Heart right ventricle (tissue), 16 donors: ENCODE measurements at regions not wholly inside any gene's neighbourhood (a gene's known extent, or its start where the extent isn't known, plus 50 kb on each side); places are given as distances from the start of the nearest gene placed in this dataset.

Source experiments
- ATAC-seq, 8 donors: fragments of 200-7000 bp; cut with Tn5 transposase; one replicate each; pipeline ENCODE4 v1.9.1; 2020; ENCODE audit warnings: mild to moderate bottlenecking in 8 of 8, moderate library complexity in 8 of 8, moderate number of reproducible peaks in 1 of 8
- DNase-seq, 2 donors: peaks; one replicate each; pipeline ENCODE4 v3.0.0-alpha.2; 2020
- H3K27ac ChIP-seq, 10 donors: fragments of 200-600 bp; sonication (generic) in 2 of 10; one replicate each; pipeline versions ENCODE4 v1.5.0 to v1.8.0; 2020 to 2022; ENCODE audit warnings: mild to moderate bottlenecking in 3 of 10
- H3K27me3 ChIP-seq, 7 donors: fragments of 200-600 bp; one replicate each; pipeline ENCODE4 v1.8.0; 2021 to 2022; ENCODE audit warnings: mild to moderate bottlenecking in 2 of 7
- H3K36me3 ChIP-seq, 9 donors: fragments of 200-600 bp; sonication (generic) in 1 of 9; one replicate each; pipeline versions ENCODE4 v1.5.0 to v1.8.0; 2020 to 2022; ENCODE audit warnings: mild to moderate bottlenecking in 2 of 9
- H3K4me1 ChIP-seq, 9 donors: fragments of 200-600 bp; sonication (generic) in 1 of 9; one replicate each; pipeline versions ENCODE4 v1.5.0 to v1.8.0; 2020 to 2022; ENCODE audit warnings: mild to moderate bottlenecking in 4 of 9
- H3K4me3 ChIP-seq, 10 donors: fragments of 200-600 bp; sonication (generic) in 2 of 10; one replicate each; pipeline versions ENCODE4 v1.5.0 to v1.8.0; 2020 to 2022; ENCODE audit warnings: mild to moderate bottlenecking in 7 of 10, moderate library complexity in 2 of 10
- H3K9me3 ChIP-seq, 11 donors: fragments of 200-600 bp in 10 of 11; sonication (generic) in 2 of 11; one replicate each; pipeline versions ENCODE4 v1.5.0 to v1.8.0; 2013 to 2022; ENCODE audit warnings: mild to moderate bottlenecking in 2 of 11, control low read depth in 1 of 11, moderate library complexity in 1 of 11
- WGBS, 2 donors: extraction: QIAGEN DNeasy Blood & Tissue Kit; methylation state at CpG; one replicate each; pipeline ENCODE4 v1.1.7; 2013; ENCODE audit warnings: inconsistent platforms in 1 of 2; 5-methylcytosine and 5-hydroxymethylcytosine counted together
- intact Hi-C, 10 donors: fragments of 100-400 bp; cut with DNase I; formaldehyde crosslinking; loops; one replicate each; pipeline versions ENCODE4 v1.11.1 to v1.14.2; 2022
- TF ChIP-seq, protein P1 (sequence below), 9 donors: fragments of 200-600 bp; sonication (generic) in 2 of 9; IDR thresholded peaks; one replicate each; pipeline versions ENCODE4 v1.5.0 to v1.8.0; 2021 to 2022; ENCODE audit warnings: antibody characterized with exemption in 9 of 9, mild to moderate bottlenecking in 5 of 9, moderate library complexity in 1 of 9
- donor health status: Arrhythmogenic right ventricular cardiomyopathy.
- donor health status: ischemic (EF 13 %, LVEDD 7.1; RV severe dilation, severe dysfunction).
- donor health status: healthy with polysubstance abuse.
- donor health status: DM: no; HTN: yes; CAD: no.
- donor health status: DM: no; HTN: no; CAD: no.
- donor health status: ischemic (EF 25% LVEDD 6.9; RV normal size, moderate dysfunction).
- donor health status: ischemic (EF 25% LVEDD 5.7; RV mildly dilated, moderate dysfunction).
- donor health status: healthy.
- donor health status: DM: yes; HTN: yes; CAD: no.
- donor health status: Ischemic cardiomyopathy.
- donor health status: ischemic (EF 35%, LVEDD 5.7; RV mildly dilated, moderate dysfunction).
- donor health status: nonischemic (EF 11% LVEDD 7.7; RV severe dilation, severe dysfunction).
- donor health status: DM: yes; HTN: yes; CAD: no.
- donor health status: PGD.
- donor health status: ischemic (EF 29% LVEDD 5.4; RV normal size, mild dysfunction).
- donor health status: nonischemic (EF 23%, LVEDD 6.1; RV moderate dilation, normal function).

DNA sequence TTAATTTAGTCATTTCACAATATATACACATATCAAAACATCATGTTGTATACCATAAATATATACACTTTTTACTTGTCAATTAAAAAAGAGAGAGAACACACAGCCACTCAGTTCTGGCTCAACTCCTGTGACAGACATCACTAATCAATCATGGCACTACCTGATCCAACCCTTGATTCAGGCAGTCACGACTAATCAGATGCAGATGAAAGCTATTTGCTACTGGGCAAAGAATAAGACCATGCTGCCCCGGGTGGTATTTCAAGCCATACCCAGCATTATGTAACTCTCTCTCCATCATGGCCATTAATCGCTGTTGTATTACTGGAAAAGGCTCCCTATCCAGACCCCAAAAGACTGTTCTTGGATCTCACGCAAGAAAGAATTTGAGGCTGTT lies 345.7 kb downstream of the HAPSTR1 start:
- Histone ChIP-seq H3K36me3 (no peaks in the 10 kb centered on the region), H3K4me3 (no peak overlapping the region), H3K27ac (no peak overlapping the region), H3K27me3 (no peaks in the 10 kb centered on the region), H3K9me3 (peaks cover 0 to 13% (median 0%) of the 10 kb centered on the region in 11 donors), H3K4me1 (no peaks in the 10 kb centered on the region)
- intact Hi-C loops, result no loop called here
- ATAC-seq (no peak), DNase-seq (no peak)
- 89 to 92% methylated on average over 4 of the region's 4 CpGs for WGBS, 2 donors
- TF ChIP-seq, protein P1, sequence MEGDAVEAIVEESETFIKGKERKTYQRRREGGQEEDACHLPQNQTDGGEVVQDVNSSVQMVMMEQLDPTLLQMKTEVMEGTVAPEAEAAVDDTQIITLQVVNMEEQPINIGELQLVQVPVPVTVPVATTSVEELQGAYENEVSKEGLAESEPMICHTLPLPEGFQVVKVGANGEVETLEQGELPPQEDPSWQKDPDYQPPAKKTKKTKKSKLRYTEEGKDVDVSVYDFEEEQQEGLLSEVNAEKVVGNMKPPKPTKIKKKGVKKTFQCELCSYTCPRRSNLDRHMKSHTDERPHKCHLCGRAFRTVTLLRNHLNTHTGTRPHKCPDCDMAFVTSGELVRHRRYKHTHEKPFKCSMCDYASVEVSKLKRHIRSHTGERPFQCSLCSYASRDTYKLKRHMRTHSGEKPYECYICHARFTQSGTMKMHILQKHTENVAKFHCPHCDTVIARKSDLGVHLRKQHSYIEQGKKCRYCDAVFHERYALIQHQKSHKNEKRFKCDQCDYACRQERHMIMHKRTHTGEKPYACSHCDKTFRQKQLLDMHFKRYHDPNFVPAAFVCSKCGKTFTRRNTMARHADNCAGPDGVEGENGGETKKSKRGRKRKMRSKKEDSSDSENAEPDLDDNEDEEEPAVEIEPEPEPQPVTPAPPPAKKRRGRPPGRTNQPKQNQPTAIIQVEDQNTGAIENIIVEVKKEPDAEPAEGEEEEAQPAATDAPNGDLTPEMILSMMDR (IDR thresholded peaks at IDR 0.05), result no peak

DNA sequence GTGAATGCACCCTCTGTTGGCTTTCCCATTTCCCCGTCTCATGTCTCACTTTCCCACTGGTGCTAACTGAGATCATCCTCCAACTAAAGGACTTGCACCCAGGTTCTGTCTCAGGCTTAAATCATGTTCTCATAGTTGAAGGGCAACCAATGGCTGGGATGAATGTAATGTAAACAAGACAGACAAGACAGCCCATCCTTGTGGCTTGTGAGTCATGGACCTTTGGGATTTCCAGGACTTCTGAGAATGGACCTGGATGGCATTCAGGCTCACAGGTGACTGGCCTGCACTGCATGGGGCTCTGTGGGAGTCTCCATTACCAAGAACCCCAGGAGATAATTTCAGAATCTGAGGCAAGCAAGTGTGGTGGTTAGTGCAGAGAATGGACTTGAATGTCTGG lies 347.5 kb downstream of the HAPSTR1 start:
- no peaks in the 10 kb centered on the region for H3K36me3 ChIP-seq
- no peak overlapping the region for H3K4me3 ChIP-seq
- intact Hi-C loops, result no loop called here
- ATAC-seq (no peak), DNase-seq (no peak)
- WGBS, 2 donors, result 94 to 97% methylated on average over 1 of the region's 1 CpG
- H3K27me3 ChIP-seq, result no peaks in the 10 kb centered on the region
- TF ChIP-seq, protein P1 (IDR thresholded peaks at IDR 0.05), result no peak
- no peak overlapping the region for H3K27ac ChIP-seq
- peaks cover 0 to 13% (median 0%) of the 10 kb centered on the region in 11 donors for H3K9me3 ChIP-seq
- H3K4me1 ChIP-seq, result no peaks in the 10 kb centered on the region

GRCh38 chr16:9441012-9441411 lies 349.6 kb downstream of the HAPSTR1 start:
- DNase-seq (no peak), ATAC-seq (peak in 1 of 8 donors; percentile 48)
- TF ChIP-seq, protein P1 (IDR thresholded peaks at IDR 0.05), result no peak
- Histone ChIP-seq H3K27me3 (no peaks in the 10 kb centered on the region), H3K27ac (no peak overlapping the region), H3K4me1 (no peaks in the 10 kb centered on the region), H3K4me3 (no peak overlapping the region), H3K36me3 (no peaks in the 10 kb centered on the region), H3K9me3 (peaks cover 0 to 13% (median 0%) of the 10 kb centered on the region in 11 donors)
- WGBS, 2 donors, result 23 to 27% methylated on average over 4 of the region's 4 CpGs
- intact Hi-C loops, result loop anchor here in 1 of 10 donors (10.0 kb wide), 1 partner anchor 354 kb away; no protein-coding TSS in a partner anchor

DNA sequence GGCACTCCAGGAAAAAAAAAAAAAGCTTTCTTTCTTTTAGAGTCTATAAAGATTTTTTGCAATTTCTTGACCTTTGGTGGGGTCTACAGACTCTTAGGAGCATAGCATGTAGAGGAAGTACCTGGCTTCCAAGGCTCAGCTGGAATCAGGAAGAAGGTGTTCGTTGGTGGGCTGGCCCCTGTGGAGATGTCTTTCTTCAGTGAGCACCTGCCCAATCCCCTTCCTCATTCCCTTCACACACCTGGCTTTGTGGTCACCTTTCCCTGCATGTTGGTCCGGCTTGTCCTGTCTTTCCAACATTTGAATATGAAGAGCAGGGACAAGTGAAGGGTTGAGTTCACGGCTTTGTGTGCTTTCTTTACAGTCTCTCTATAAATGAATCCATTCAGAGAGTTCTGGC lies 352.4 kb downstream of the HAPSTR1 start:
- DNase-seq (no peak), ATAC-seq (no peak)
- TF ChIP-seq, protein P1 (IDR thresholded peaks at IDR 0.05), result no peak
- H3K27ac ChIP-seq, result no peak overlapping the region
- no peak overlapping the region for H3K4me3 ChIP-seq
- no peaks in the 10 kb centered on the region for H3K36me3 ChIP-seq
- no peaks in the 10 kb centered on the region for H3K27me3 ChIP-seq
- H3K9me3 ChIP-seq, result peaks cover 0 to under 1% (median 0%) of the 10 kb centered on the region in 11 donors
- intact Hi-C loops, result loop anchor here in 1 of 10 donors (10.0 kb wide), 1 partner anchor 351 kb away; no protein-coding TSS in a partner anchor
- WGBS, 2 donors, result 64 to 81% methylated on average over 3 of the region's 3 CpGs
- peaks cover 0 to 16% (median 0%) of the 10 kb centered on the region in 9 donors for H3K4me1 ChIP-seq
